Esophagus muscularis mucosa (tissue), 3 donors: ENCODE measurements at regions not wholly inside any gene's neighbourhood (a gene's known extent, or its start where the extent isn't known, plus 50 kb on each side); places are given as distances from the start of the nearest gene placed in this dataset.

Source experiments
- POLR2A ChIP-seq: fragments of 450-650 bp; IDR thresholded peaks from one replicate; pipeline ENCODE4 v1.6.1; 2017; ENCODE audit warnings: antibody characterized with exemption, moderate library complexity, mild to moderate bottlenecking, low read depth
- TF ChIP-seq, protein P1 (sequence below), 3 experiments: fragments of 200-600 bp in 2 of 3; fragments of 450-650 bp in 1 of 3; sonication (generic) in 2 of 3; IDR thresholded peaks; one replicate each; pipeline ENCODE4 v1.5.1; 2017 to 2019; ENCODE audit warnings: antibody characterized with exemption in 3 of 3, mild to moderate bottlenecking in 2 of 3, moderate library complexity in 1 of 3

DNA sequence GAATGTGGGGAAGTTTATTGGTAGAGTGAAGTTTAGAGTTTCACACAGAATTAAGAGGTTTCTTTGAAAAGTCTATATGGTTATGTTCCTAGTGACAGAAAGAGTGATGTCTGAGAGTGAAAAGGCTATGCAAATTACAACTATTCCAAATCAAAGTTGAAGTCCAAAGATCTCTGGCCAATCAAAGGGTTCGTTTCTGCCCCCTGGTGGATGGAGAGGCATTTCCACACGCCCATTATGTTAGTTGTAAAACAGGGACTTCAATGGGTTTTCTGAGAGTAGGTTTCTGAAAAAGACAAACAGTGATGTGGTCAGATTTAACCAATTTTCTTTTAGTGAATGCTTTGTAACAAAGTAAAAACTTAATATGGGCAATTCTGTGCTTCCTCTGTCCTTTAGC lies 441.5 kb upstream of the POU3F3 start:
- no peak for TF ChIP-seq POLR2A
- TF ChIP-seq, protein P1, sequence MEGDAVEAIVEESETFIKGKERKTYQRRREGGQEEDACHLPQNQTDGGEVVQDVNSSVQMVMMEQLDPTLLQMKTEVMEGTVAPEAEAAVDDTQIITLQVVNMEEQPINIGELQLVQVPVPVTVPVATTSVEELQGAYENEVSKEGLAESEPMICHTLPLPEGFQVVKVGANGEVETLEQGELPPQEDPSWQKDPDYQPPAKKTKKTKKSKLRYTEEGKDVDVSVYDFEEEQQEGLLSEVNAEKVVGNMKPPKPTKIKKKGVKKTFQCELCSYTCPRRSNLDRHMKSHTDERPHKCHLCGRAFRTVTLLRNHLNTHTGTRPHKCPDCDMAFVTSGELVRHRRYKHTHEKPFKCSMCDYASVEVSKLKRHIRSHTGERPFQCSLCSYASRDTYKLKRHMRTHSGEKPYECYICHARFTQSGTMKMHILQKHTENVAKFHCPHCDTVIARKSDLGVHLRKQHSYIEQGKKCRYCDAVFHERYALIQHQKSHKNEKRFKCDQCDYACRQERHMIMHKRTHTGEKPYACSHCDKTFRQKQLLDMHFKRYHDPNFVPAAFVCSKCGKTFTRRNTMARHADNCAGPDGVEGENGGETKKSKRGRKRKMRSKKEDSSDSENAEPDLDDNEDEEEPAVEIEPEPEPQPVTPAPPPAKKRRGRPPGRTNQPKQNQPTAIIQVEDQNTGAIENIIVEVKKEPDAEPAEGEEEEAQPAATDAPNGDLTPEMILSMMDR (IDR thresholded peaks at IDR 0.05) = peak in 1 of 3 experiments; percentile 27
